Inflammatory macrophage treated with lipopolysaccharide for 4 hours (primary cell): ENCODE measurements at regions not wholly inside any gene's neighbourhood (a gene's known extent, or its start where the extent isn't known, plus 50 kb on each side); places are given as distances from the start of the nearest gene placed in this dataset.

ENCODE experiments used
- DNase-seq: peaks from one replicate; pipeline ENCODE4 v3.0.0-alpha.2; 2020

DNA sequence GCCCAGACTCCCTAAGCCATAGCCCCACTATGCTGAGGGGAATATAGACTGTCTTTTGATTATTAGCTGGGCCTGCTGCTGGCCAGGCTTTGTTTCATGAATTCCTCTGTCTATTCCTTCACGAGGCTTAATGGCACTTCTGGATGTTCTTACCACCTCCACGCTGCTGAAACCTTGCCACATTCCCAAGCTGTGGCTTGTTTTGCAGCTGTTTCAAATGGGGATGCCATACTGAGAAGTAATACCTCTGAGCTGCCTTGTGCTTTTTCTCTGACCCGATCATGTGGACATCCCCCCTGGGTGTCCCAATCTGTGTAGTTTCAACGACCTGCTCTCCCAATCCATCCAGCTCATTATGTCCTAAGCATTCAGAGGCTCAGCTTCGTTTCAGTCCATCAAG, 114.1 kb downstream of the ICOS start:
- DNase-seq: no peak

DNA sequence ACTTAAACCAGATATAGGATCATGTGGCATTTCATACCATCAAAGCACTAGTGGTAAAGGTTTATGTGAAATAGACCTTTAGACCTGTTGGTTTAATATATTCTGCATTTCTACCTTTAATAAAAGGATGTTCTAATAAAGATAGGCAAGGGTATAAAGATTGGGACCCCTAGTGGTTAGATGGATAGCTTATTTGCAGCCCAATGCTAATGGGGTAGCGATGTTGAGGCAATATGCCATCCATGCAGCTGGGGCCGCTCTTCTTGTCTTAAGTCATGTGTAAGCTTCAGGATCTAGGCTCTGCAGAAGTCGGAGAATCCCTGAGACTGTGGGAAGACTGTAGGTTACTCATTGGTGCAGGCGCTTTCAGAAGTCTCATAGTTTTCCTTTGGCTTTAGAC, 114.9 kb downstream of the ICOS start:
- DNase-seq: no peak

DNA sequence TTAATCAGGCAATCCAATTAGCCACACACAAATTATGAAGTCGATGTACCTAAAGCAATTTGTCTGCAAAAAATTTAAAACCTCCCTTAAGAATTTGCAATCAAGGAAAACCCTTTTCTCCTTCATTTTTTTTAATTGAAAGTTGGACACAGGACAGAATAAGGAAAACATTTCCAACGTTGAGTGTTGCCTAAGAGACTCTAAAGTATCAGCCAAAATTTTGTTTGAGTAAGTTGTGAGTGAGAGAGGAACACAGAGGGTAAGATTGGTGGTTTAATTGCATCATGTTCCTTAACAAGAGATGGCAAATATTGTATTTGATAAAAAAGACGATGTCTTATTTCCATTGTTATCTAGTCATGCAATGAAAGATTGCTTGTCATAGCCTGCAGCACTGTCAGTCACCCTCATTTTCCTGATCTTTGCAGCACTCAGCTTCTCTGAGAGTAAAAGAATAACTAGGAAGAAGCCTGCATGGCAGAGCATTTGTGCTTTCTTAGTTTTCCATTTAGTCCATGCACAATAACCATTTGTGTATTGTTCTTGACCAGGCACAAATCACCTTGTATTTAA, 115.5 kb downstream of the ICOS start:
- DNase-seq: no peak

DNA sequence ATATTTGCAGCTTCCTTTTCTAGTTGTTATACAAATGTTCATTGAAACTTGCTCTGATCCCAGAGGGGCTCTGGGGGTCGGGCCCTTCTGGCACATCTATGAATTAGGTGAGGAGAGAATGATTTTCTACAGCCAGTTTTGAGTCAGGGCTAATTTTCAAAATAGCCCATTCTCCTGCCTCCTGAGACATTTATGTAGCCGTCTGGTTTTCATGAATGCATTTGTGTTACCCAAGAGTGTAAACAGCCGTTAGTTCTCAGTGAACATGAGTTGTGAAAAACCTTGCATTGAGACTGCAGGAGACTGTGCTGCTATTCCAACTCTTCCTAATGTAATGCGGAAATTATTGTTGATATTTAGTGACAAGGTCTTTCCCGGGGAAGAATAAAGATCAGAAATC, 122.5 kb downstream of the ICOS start:
- DNase-seq: no peak

DNA sequence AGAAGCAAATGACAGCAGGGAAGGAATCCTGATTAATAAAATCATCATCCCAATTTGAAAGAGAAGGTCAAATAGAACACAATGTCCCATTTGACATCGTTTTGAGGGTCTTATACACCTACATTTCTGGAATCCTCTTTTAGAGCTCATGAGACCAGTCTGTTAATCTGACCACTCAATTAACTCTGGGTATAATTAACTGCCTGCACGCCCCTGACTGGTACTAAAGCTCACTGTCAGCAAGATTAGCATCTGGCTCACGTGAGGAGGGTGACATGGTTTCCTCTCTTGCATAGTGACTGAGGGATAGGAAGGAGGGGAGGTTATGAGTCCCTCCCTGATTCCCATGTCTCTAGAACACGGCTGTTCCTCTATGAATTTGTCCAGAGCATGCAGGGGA, 124.3 kb downstream of the ICOS start:
- no peak for DNase-seq

DNA sequence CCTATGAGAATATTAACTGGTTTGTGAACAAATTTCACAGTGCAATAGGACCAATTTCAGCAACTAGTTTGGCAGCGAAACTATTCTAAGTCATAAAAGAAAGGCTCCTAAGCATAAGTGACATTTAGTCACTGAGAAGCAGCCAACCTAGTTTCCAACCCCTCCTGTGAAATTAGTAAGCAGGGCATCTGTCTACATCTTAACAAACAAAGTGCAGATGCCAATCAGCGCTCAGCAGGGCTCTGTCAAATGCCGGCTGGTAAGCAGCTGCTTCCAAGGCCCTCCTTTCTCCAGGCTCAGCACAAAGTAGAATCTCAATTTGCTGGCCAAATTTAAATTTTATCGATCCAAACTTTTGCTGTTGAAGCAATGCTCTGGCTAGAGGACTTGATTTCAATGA, 124.7 kb downstream of the ICOS start:
- DNase-seq: no peak

DNA sequence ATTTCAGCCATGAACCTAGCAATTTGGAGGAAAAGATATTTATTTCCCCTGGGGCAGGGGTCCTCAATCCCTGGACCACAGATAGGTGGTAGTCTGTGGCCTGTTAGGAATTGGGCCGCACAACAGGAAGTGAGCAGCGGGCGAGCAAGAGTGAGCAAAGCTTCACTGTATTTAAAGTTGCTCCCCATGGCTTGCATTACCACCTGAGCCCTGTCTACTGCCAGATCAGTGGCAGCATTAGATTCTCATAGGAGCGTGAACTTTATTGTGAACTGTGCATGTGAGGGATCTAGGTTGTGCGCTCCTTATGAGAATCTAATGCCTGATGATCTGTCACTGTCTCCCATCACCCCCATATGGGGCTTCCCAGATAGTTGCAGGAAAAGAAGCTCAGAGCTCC, 127.6 kb downstream of the ICOS start:
- no peak for DNase-seq

DNA sequence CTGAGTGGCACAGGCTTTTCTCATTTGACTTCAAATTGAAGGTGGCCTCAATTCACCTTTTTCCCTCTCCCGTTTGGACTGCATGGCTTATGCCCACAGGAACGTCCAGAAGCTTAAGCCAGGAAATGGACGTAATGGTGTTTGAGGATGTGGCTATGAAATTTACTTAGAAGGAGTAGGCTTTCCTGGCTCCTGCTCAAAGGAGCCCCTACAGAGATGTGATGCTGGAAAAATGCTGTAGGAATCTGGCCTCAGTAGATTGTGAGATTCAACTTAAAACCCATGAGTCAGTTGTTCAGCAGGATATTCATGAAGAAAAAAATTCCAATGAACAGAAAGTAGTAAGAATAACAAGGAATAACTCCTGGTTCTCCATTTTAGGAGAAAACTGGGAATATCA, 129.0 kb downstream of the ICOS start:
- DNase-seq: no peak

DNA sequence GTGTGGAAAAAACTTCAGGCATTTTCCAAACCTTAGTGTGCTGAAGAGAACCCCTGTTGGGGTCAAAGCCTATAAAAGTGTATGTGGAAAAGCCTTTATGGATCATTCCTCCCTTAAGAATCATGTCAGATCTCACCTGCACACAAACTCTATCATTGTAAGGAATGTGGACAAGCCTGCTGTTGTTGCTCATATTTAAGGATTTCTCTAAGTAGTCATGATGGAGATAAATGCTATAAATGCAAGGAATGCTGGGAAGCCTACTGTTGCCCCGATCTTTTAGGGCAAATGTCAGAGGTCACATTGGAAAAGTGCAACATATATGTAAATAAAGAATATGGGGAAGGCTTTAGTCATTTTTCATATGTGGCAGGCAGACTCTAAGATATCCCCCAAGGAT, 129.5 kb downstream of the ICOS start:
- no peak for DNase-seq

DNA sequence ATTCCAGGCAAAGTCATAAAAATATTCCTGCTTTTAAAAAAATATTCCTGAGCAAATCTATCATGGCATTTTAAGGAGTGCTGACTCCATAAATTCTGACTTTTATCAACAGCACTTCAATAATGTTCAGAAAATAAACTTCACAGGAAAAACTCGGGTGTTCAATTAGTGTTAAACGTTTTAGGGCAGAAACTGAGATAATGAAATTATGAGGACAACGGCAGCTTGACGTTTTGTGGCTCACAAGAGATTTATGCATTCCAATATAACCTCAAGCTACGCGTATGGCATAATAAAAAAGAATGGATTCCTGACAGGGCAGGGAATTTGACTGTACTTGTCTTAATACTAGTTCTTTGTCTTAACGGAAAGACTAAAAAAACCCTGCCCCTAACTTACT, 133.2 kb downstream of the ICOS start:
- DNase-seq: no peak

DNA sequence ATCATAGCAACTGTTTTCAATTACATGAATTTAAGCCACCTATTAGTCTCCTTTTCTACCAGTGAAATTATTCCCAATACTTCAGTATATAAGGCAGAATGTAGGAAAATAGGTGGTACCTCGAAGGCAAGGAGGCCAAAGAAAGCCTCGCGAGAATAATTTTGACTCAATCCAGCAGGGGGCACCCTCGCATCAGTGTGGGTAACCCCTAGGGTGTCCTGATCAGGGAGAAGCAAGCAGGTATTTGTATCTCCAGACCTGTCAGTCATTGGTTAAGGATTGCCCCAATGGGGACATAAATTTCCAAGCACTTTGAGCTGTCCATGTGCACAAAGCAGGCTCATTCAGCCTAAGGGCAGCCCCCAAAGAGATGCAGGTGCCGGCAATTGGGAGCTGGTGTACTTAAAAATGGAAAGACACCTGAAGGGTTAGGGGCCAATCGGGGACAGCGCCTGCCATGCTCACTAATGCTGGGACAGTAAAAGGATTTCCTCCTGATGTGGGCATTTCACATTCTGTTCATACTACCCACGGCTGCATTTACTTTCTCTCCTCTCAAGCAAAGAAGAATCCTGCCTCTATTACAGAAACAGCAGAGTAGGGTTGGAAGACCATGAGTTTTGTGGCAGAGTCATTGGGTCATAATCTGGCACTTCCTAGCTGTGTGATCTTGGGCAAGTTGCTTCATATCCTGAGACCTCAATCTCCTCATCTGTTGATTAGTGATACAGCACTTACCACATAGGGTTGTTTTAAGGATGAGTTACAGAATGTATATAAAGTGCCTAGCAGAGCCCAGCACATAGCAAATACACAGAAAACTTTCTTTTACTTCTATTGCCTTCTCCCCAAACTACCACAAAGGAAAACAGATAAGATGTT, 136.1 kb downstream of the ICOS start:
- peak; percentile 21 for DNase-seq

DNA sequence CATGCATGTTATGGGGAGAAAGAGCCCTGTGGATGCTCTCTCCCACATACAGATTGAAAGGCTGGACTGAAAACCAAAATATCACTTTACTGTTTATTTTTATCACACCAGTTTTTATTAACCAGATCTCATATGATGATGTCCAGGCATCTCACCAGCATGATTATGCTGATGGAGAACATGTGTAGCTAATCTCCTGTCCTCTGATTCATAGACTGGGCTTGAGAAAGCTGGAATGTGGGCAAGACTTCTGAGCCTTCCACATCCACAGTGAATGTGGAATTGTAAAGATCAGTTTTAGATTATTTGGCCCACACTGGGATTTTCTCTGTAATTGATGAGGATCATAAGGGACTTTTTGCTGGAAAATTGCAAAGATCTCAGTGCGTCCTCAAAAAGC, 137.9 kb downstream of the ICOS start:
- DNase-seq: no peak

DNA sequence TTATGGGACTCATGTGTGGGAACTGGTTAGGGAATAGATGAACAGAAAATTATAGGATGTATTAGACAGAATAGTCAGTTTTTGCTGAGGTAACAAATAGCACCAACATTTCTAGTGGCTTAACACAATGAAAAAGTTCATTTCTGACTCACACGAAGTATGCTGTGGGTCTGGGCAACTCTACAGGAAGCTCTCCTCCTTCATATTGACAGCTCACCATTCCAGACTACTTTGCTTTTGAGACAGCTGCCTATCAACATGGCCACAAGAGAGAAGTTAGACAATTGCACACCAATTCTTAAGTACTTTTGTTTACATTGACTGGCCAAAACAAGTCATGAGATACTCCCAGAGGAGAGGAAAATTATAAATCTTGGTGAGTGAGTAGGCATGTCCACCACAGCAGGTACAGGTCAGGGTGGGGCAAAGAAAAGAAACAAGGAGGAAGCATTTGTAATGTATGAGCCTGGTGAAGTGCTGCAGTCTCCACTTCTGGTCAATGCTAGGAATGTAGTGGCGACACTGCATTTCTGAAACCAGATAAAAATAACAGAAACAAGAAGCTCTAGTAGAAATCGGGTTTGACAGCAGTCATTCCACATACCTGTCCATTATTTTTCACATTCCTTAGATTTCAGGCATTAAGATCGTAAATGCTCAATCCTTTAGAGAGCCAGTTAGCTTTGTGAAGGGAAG, 141.6 kb downstream of the ICOS start:
- DNase-seq: no peak

DNA sequence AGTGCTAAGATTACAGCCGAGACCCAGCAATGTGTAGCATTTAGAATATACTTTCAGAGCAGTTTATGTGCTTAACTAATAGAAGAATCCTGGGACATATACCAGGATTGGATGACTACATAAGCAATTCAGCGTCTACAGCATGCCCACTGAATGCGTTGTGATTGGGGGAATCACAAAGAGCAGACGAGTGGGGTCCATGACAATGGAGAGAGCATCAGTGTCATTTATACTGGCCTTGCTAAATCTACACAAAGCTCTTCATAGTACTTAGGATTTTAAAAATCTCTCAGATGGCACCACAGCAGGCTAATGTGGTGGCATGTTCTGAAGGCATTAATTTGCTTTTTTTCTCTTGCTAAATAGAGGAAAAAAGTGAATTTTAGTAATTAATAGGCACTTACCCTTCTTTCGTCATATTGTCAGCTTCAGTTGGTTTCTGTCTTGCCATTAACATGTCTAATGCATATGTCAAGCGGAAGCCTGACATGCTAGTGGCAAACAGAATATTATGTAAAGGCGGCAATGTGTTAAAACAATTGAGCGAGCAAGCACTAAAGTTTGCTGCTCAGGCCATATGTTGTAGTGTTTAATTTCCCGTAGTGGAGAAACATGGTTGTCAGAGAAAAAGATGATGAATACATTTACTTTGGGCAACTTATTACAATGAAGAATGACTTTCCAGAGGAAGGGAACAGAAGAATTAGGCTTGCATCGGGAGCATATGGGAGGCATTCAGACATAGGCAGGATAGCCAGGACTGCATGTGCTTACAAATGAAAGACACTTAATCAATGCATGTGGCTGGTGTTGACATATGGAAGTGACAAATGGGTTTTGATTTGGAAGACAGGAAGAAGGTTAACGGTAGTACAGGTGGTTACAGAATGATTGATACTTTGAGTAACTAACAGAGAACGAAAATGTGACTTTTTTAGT, 145.2 kb downstream of the ICOS start:
- no peak for DNase-seq

DNA sequence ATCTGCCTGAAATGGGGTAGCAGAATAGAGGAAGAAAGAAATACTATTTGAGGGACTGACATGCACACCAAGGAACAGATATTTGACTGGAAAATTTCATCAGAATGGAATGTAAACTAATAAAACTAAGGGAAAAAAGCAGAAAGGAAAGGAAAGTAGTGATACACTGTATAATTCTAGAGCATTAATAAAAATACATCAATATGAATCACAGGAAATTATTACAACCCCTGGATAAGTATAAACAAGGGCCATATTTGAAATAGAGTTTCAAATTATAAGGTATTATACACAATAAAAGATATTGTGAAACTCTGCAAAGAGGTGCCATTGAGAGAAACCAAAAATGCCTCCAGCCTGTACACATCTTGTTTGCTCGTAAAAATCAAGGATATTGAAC, 149.6 kb downstream of the ICOS start:
- no peak for DNase-seq

DNA sequence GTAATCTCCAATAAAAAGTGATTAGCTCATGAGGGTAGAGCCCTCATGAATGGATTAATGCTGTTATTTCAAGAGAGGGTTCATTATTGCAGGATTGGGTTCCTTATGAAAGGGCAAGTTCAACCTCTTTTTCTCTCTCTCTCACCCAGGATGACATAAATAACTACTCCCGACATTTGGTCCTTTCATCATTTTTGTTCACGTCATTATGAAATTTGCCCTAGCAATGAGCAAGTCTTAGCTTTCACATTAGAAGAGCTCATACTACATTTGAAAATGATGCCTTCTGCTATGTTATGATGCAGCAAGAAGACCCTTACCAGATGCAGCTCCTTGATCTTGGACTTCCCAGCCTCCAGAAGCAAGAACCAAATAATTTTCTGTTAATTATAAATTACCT, 152.5 kb downstream of the ICOS start:
- DNase-seq: no peak

DNA sequence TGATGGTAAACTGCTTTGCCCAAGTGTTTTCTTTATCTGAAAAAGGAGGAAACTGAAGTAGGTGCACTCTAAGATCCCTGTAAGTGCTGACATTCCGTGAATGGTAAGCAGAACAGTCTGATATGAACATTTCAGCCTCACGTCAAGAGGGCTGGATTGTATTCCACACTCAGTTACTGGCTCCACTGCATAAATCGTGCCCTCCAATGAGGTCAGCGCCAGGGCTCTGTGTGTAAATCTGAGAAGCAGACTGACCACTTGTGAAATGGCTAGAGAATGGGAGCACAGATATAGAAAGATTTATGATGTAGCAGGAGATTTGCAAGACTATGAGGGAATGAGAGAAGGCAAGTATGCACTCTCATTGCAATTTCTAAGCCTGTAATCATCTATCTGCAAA, 153.0 kb downstream of the ICOS start:
- no peak for DNase-seq

DNA sequence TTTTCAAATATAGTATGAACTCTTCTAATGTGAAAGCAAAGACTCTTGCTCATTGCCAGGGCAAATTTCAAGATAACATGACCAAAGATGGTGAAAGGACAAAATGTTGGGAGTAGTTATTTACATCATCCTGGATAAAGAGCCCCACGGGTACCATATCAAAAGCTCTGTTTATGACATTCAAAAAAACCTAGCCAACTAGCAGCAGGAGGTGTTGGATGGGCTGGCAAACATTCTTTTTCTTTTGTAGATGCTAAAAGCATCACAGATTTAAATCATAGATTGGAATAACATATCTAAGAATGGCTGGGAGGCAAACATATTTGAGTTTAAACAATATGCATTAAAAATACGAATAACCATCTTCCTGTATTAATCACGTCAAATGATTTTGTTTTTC, 153.5 kb downstream of the ICOS start:
- no peak for DNase-seq

DNA sequence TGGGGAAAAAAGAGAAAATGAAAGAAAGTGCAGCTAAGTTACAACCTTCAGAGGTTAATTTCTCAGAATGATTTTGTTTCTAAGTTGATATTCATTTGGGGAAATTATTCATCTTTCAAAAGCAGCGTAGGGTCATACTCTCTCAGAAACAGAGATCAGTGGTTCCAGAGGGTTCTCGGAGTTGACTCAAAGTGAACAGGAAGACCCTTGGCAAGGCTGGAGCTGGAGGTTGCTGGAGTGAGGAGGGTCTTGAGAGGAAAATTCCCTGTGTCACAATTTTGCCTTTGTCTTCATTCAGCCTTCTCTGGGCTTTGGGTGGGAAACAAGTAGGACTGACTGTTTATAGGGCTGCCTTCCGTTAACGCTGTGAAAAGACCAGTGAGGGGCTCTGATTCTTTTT, 168.2 kb downstream of the ICOS start:
- DNase-seq: no peak

DNA sequence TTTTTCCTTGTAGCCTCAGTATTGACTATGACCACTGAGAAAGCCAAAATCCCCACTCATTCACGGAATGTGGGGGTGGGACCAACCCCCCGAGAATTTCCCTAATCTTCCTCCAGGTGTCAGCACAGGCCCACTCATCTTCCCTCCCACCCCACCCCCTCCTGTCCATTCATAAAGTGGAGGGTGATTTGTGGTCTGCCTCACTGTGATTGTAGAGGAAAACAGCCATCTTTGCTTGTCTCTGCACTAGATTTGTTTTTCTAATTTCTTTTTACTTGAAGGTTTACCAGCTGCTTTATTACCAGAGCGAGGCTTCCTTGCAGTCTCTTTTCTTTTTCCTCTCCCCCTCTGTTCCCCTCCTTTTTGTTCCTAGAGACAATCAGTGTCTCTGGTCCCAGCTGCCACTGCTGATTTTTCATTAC, 171.8 kb downstream of the ICOS start:
- DNase-seq: no peak

DNA sequence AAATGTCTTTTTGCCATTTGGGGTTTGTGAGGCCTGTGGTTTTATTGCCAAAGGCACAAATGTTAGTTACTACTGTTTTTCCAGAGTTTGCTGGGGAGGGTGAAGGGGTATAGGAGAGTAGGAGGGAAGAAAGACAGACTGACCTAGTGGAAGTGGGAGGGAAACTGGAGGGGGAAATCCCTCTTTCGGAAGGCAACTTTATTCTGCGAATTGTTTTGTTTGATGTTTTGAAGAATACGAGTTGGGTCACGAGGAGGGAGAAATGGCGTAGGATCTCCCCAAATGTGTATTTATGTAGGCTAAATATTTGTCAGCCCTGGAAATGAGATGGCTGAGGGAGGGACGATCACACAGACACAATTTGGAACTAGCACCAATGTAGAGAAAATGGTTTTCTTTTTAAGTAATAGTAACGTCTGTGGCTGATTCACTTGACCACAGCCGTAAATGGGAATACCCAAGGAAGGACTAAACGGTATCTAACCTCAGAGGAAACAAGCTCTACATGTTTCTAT, 172.3 kb downstream of the ICOS start:
- no peak for DNase-seq

DNA sequence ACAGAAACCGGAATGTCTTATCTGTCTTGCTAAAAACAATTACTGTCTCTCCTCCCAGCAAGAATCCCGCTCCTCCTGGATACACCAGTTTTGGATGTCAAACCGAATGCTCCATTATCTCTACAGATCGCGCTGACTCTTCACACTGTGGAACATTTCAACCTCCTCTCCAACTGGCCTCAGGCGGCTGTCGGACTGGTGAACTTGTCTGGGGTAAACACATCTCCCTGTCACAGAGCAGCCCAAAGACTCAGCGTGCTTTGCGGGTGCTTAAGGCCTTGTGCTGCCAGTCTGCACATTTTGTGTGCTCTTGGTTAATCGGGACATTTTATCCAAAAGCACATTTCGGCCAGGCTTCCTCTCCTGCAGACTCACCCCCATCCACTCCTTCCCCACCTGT, 173.1 kb downstream of the ICOS start:
- DNase-seq: no peak

DNA sequence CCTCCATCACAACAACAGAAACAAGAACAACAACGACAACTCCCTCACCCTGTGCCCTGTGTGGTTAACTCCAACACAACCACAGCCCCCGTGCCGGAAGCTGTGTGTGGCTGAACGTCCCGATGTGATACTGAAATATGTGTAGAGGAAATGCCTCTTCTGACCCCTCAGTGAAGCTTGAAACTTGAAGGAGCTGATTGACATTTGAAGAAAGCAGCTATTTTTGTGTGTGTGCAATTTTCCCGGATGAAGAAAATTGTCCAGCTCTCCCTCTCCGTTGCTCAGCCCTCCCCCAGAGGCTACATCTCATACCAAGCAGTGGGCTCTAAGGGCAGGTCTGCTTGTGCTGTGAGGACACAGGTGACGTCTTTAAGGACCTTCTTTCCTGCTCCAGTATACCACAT, 173.8 kb downstream of the ICOS start:
- DNase-seq: peak; percentile 32
